ENCODE measurements at regions not wholly inside any gene's neighbourhood (a gene's known extent, or its start where the extent isn't known, plus 50 kb on each side); places are given as distances from the start of the nearest gene placed in this dataset.

DNA sequence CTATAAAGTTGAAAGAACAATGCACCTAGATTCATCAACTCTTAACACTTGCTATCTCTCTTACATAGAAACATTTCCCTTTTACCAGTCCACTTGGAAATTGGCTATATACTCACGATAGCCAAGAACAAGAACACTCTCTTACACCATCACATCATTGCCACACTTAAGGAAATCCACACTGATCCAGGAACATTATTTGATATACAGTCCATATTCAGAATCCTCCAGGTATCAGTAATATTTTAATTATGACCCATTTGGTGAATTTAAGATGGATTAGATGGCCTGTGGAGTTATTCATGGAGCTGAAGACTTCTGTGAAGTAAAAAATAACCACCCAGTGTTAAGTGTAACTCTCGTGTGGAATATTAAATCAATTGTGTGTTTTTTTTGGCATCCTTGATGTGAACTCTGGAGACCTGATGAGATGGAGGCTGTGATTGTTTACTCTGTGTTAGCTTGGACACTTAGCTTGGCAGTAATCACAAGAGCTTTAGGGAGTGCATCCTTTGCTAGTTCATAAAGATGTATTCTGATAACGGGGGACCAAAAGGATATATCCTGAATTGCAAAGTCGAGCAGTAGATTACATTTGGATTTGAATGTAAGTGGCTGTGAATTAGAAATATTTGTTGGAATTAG, 52.0 kb upstream of the ABL1 start:
- no peak for DNase-seq

DNA sequence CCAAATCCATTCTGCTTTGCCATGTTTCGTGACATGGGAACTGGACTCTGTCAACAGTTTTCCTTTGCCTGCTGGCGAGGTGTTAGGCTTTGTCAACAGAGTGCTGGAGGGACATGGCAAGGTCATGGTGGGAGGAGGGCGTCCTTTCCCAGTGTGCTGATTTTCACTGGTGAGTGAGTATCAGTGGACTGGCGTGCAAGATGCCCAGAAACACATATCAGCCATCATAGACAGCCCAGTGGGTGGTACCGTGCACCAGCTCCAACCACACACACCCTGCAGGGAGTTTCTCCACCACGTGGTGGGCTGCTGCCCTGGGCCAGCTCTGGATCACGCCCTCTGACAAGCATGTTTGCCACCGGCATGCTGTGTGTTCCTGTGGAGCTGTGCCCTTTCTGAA, 50.0 kb upstream of the ABL1 start:
- no peak for DNase-seq
